AG08396 (cell line): ENCODE measurements at regions not wholly inside any gene's neighbourhood (a gene's known extent, or its start where the extent isn't known, plus 50 kb on each side); places are given as distances from the start of the nearest gene placed in this dataset.

Experiments
- DNase-seq: peaks from one replicate; pipeline ENCODE4 v3.0.0; 2012; ENCODE audit warnings: low spot score, mixed read lengths

- no peak for DNase-seq
Measured at GRCh38 chr11:81022057-81022456, 1581.2 kb upstream of the TENM4 start.

- no peak for DNase-seq
Measured at GRCh38 chr11:81010631-81011030, 1569.8 kb upstream of the TENM4 start.

- peak; percentile 1 for DNase-seq
Measured at GRCh38 chr11:81007046-81007445, 1566.2 kb upstream of the TENM4 start.

GRCh38 chr11:81005595-81005994, 1564.8 kb upstream of the TENM4 start:
- DNase-seq = peak; percentile 38

GRCh38 chr11:81004576-81004975, 1563.7 kb upstream of the TENM4 start:
- DNase-seq = no peak

- no peak for DNase-seq
Measured at GRCh38 chr11:81002374-81002773, 1561.5 kb upstream of the TENM4 start.

GRCh38 chr11:81000735-81001134, 1559.9 kb upstream of the TENM4 start:
- DNase-seq = no peak

- DNase-seq = no peak
Measured at GRCh38 chr11:81000334-81000733, 1559.5 kb upstream of the TENM4 start.

GRCh38 chr11:80995523-80995922, 1554.7 kb upstream of the TENM4 start:
- DNase-seq = no peak

- DNase-seq = no peak
Measured at GRCh38 chr11:80993536-80993935, 1552.7 kb upstream of the TENM4 start.

GRCh38 chr11:80990885-80991284, 1550.1 kb upstream of the TENM4 start:
- DNase-seq = no peak

- no peak for DNase-seq
Measured at GRCh38 chr11:80987171-80987570, 1546.3 kb upstream of the TENM4 start.

GRCh38 chr11:80986421-80987074, 1545.7 kb upstream of the TENM4 start:
- no peak for DNase-seq

- DNase-seq = no peak
Measured at GRCh38 chr11:80980227-80980626, 1539.4 kb upstream of the TENM4 start.

GRCh38 chr11:80973786-80974185, 1533.0 kb upstream of the TENM4 start:
- no peak for DNase-seq

- DNase-seq = no peak
Measured at GRCh38 chr11:80970037-80970436, 1529.2 kb upstream of the TENM4 start.

- no peak for DNase-seq
Measured at GRCh38 chr11:80967649-80968048, 1526.8 kb upstream of the TENM4 start.

- DNase-seq = no peak
Measured at GRCh38 chr11:80960381-80961029, 1519.7 kb upstream of the TENM4 start.

- no peak for DNase-seq
Measured at GRCh38 chr11:80959751-80960150, 1518.9 kb upstream of the TENM4 start.

GRCh38 chr11:80958987-80959386, 1518.2 kb upstream of the TENM4 start:
- no peak for DNase-seq

GRCh38 chr11:80958361-80958760, 1517.5 kb upstream of the TENM4 start:
- DNase-seq = peak; percentile 6

GRCh38 chr11:80955588-80955987, 1514.8 kb upstream of the TENM4 start:
- no peak for DNase-seq

GRCh38 chr11:80948781-80949180, 1508.0 kb upstream of the TENM4 start:
- DNase-seq = no peak

- DNase-seq = no peak
Measured at GRCh38 chr11:80944758-80945157, 1503.9 kb upstream of the TENM4 start.
